ENCODE measurements at regions not wholly inside any gene's neighbourhood (a gene's known extent, or its start where the extent isn't known, plus 50 kb on each side); places are given as distances from the start of the nearest gene placed in this dataset.

DNA sequence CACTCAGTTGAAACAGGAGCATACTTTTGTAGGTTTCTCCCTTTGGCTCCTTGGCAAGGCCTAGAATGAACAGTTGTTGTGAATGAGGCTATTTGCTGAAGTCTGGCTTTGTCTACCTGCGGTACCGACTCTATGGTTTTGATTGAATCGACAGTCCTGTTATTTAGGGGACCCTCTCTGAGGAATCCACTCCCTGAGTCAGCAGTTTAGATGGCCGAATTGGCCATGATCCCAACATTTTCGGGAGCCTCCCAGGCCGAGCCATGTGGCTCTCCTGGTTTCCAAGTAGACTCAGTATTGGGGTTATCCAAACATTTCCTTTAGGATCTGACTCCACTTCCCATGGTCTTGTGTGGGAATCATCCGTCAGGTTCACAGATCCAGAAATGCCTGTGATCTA is 394.8 kb upstream of the MAF start:
- Histone ChIP-seq H3K4me1 (no peaks in the 10 kb centered on the region), H3K27me3 (no peaks in the 10 kb centered on the region), H3K9me3 (no peaks in the 10 kb centered on the region), H3K36me3 (no peaks in the 10 kb centered on the region), H3K4me3 (no peak overlapping the region), H3K27ac (no peak overlapping the region)
- TF ChIP-seq EP300 (IDR thresholded peaks at IDR 0.05) (no peak), POLR2A (IDR thresholded peaks at IDR 0.05) (no peak), POLR2AphosphoS5 (IDR thresholded peaks at IDR 0.05) (no peak)
- TF ChIP-seq, protein P1, sequence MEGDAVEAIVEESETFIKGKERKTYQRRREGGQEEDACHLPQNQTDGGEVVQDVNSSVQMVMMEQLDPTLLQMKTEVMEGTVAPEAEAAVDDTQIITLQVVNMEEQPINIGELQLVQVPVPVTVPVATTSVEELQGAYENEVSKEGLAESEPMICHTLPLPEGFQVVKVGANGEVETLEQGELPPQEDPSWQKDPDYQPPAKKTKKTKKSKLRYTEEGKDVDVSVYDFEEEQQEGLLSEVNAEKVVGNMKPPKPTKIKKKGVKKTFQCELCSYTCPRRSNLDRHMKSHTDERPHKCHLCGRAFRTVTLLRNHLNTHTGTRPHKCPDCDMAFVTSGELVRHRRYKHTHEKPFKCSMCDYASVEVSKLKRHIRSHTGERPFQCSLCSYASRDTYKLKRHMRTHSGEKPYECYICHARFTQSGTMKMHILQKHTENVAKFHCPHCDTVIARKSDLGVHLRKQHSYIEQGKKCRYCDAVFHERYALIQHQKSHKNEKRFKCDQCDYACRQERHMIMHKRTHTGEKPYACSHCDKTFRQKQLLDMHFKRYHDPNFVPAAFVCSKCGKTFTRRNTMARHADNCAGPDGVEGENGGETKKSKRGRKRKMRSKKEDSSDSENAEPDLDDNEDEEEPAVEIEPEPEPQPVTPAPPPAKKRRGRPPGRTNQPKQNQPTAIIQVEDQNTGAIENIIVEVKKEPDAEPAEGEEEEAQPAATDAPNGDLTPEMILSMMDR (IDR thresholded peaks at IDR 0.05): no peak
- no peak for ATAC-seq
- WGBS, 2 donors (ENCODE audit: low coverage in 1 of 2): 90 to 91% methylated on average over 2 to 4 of the region's 7 CpGs

DNA sequence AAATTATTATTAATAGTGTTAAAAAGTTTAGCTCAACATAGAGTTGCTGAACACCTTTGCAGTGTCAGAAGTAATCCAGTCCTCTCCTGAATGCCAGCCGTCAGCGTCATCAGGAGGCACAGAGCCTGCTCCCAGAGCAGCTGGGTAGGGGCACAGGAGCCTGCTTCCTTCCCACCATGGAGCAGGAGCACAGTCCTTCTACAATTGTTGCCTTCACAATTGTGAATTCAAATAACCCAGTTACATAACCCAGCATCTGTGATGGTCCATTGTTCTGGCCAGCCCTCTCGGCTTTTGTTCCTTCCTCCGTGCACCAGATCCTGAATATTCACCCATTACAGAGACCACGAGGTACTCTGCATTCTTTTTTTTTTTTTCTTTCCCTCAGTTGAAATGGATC is 393.9 kb upstream of the MAF start:
- no peaks in the 10 kb centered on the region for H3K9me3 ChIP-seq
- no peaks in the 10 kb centered on the region for H3K36me3 ChIP-seq
- 57 to 60% methylated on average over 1 to 5 of the region's 5 CpGs for WGBS, 2 donors (ENCODE audit: low coverage in 1 of 2)
- no peaks in the 10 kb centered on the region for H3K27me3 ChIP-seq
- no peaks in the 10 kb centered on the region for H3K4me1 ChIP-seq
- no peak overlapping the region for H3K4me3 ChIP-seq
- no peak overlapping the region for H3K27ac ChIP-seq
- ATAC-seq: no peak
- TF ChIP-seq, protein P1 (IDR thresholded peaks at IDR 0.05): no peak
- no peak for TF ChIP-seq EP300 (IDR thresholded peaks at IDR 0.05)
- TF ChIP-seq POLR2A (IDR thresholded peaks at IDR 0.05): no peak
- no peak for TF ChIP-seq POLR2AphosphoS5 (IDR thresholded peaks at IDR 0.05)

DNA sequence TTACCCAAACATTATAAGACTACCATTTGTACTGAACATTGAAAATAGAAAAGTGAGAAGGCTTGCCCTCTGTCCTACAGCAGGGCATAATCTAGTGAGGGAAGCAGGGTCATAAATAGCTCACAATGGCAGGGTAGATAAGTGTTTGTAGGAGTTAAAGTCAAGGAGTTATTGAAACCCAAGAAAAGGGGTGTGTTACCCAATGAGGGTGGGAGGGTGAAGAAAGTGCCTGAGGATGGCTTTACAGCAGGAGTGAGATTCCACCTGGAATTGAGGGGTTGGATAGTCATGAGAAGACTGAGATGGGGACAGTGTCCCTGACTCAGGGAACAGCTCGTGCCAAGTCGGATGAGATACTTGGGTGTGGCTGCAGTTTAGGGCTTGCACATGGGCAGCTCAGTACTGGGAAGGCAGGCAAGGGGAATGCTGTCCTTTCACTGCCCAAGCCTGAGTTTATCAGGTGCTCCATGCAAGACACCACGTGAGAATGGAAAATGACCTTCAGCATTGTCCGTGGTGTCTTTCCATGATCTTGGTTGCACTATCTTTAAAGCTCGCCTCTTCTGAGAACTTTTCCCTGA is 393.2 kb upstream of the MAF start:
- Histone ChIP-seq H3K4me1 (no peaks in the 10 kb centered on the region), H3K9me3 (no peaks in the 10 kb centered on the region), H3K36me3 (no peaks in the 10 kb centered on the region), H3K27ac (no peak overlapping the region), H3K27me3 (no peaks in the 10 kb centered on the region), H3K4me3 (no peak overlapping the region)
- 86 to 94% methylated on average over 2 to 5 of the region's 5 CpGs for WGBS, 2 donors (ENCODE audit: low coverage in 1 of 2)
- ATAC-seq: no peak
- no peak for TF ChIP-seq POLR2A (IDR thresholded peaks at IDR 0.05)
- TF ChIP-seq POLR2AphosphoS5 (IDR thresholded peaks at IDR 0.05): no peak
- TF ChIP-seq, protein P1 (IDR thresholded peaks at IDR 0.05): no peak
- no peak for TF ChIP-seq EP300 (IDR thresholded peaks at IDR 0.05)

DNA sequence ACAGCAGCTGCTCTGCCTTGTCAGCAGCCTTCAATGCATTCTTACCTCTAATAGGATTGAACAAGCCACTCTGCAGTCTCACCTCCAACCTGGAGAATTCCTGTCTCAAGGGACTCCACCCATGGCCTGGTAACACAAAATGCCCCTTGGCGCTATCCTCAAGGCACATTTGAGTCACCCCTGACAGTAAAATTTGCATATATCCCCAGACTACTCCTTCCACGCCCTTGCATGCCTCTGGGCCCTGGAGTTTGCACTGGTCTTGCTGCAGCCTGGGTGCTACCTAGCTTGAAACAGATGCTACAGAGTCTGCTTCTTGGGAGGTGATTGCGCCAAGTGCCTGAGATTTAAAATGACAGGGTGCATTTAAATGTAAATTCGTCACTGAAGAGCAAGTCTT is 391.4 kb upstream of the MAF start:
- WGBS, 2 donors (ENCODE audit: low coverage in 1 of 2): 91 to 92% methylated on average over 2 to 3 of the region's 4 CpGs
- Histone ChIP-seq H3K4me3 (no peak overlapping the region), H3K27me3 (no peaks in the 10 kb centered on the region), H3K4me1 (no peaks in the 10 kb centered on the region), H3K27ac (no peak overlapping the region), H3K9me3 (no peaks in the 10 kb centered on the region), H3K36me3 (no peaks in the 10 kb centered on the region)
- TF ChIP-seq EP300 (IDR thresholded peaks at IDR 0.05): no peak
- no peak for TF ChIP-seq POLR2AphosphoS5 (IDR thresholded peaks at IDR 0.05)
- no peak for TF ChIP-seq POLR2A (IDR thresholded peaks at IDR 0.05)
- ATAC-seq: no peak

DNA sequence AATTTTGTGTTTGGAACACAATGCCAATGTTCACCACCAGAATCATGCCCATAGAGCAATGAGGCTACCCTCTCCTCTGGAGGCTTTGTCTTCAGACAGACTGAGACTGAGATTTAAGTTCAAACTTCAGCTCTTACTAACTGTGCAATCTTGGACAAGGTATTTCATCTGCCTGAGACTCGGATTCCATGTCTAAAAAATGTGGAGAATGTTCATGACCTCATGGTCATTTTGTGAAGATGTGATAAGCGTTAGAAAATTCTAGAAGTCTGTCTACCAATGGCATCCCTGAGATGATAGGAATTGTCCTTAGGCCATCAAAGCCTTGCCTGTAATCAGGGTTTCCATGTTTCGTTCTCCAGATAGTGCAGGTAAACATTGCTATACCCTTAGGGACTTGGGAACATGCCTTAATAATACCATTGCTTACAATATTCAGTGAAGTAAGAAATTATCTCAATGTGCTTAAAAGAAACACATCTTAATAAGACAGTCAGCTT is 388.2 kb upstream of the MAF start:
- ATAC-seq: no peak
- Histone ChIP-seq H3K9me3 (no peaks in the 10 kb centered on the region), H3K36me3 (no peaks in the 10 kb centered on the region), H3K4me1 (no peaks in the 10 kb centered on the region), H3K27ac (no peak overlapping the region), H3K4me3 (no peak overlapping the region), H3K27me3 (no peaks in the 10 kb centered on the region)
- TF ChIP-seq EP300 (IDR thresholded peaks at IDR 0.05): no peak
- TF ChIP-seq, protein P1 (IDR thresholded peaks at IDR 0.05): no peak
- 66 to 85% methylated on average over 3 of the region's 3 CpGs for WGBS, 2 donors (ENCODE audit: low coverage in 1 of 2)
